Right lung (tissue), 2 donors: ENCODE measurements at regions not wholly inside any gene's neighbourhood (a gene's known extent, or its start where the extent isn't known, plus 50 kb on each side); places are given as distances from the start of the nearest gene placed in this dataset.

Source experiments
- DNase-seq, 2 donors: peaks; one replicate each; pipeline ENCODE4 v3.0.0-alpha.2; 2013

- no peak for DNase-seq
These were observed 68.1 kb downstream of the HTR5A start for GRCh38 chr7:155138204-155138603.

DNA sequence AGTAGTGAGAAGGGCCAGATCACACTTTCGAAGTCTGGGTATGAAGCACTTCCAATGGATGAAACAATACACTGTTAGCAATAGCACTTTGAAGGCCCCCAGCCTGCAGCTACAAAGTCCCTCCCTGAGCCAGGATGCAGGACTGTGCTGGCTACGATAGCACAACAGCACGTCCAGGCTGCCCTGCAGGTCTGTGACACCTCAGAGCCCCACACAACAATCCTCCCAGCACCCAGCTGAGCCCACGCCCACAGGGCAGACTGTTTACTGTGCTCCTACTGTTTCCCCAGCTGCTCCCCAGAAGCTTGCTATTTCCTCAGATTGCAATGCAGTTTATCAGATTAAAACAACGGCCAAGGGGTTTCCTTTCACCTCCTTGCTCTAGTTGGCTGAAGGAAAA lies 71.4 kb downstream of the HTR5A start:
- DNase-seq = no peak

DNA sequence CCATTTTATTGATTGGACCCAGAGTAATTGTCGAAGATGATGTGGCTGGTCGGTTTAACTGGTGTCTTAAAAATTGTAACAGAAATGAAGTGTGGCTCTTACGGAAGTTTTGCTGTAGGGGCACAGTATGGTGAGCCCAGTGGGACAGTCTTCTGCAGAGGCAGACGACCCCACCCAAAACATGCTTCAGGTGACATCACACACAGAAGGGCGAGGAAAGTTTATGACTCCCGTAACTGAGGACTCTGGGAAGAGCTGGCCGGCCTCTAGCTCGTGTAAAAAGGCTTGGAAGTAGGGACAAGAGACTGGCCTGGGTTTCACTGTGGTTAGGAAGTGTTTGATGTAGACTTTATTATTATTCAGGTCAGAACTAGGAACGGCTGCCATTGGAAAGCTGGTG lies 73.3 kb downstream of the HTR5A start:
- no peak for DNase-seq

DNA sequence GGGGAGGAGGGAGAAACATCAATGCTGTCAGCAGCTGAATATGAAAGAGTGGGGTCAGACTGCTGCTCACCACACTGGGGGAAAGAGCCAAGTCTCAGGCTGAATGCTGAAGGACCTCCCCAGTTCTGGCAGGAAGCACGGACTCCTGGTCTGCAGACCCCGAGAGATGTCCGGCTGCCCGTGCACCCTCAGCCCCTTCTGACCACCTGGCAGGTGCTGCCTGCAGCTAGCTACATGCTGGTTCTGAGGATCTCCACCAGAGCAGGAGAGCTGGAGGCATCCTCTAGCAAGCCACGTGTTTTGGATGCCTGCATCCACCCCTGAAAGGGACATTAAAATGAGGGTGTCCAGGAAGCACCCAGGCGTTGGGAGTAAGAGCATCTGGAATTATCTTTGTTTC lies 74.2 kb downstream of the HTR5A start:
- no peak for DNase-seq

- DNase-seq = no peak
These were observed 75.5 kb downstream of the HTR5A start for GRCh38 chr7:155145477-155146255.

DNA sequence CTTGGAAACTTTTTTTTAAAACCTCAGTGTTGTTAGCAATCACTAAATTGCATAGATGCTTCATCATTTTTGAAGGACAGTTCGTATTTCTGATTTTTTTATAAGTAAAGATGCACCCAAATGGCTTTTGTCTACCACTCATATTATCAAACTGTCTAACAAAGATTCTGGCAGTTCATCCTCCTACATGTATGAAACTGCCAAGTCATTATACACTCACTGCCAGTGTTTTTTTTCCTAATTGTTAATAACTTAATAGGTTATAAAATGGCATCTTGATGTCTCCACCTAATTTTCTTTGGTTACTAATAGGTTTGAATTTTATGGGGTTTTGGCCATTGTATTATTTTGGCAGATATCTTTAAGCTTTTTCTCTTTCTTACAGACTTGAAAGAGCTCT lies 77.0 kb downstream of the HTR5A start:
- no peak for DNase-seq

- DNase-seq = no peak
These were observed 77.5 kb downstream of the HTR5A start for GRCh38 chr7:155147624-155148023.

- no peak for DNase-seq
These were observed 83.6 kb downstream of the HTR5A start for GRCh38 chr7:155153676-155154075.

- no peak for DNase-seq
These were observed 84.5 kb downstream of the HTR5A start for GRCh38 chr7:155154586-155154985.

GRCh38 chr7:155161690-155162089 lies 91.6 kb downstream of the HTR5A start:
- no peak for DNase-seq

DNA sequence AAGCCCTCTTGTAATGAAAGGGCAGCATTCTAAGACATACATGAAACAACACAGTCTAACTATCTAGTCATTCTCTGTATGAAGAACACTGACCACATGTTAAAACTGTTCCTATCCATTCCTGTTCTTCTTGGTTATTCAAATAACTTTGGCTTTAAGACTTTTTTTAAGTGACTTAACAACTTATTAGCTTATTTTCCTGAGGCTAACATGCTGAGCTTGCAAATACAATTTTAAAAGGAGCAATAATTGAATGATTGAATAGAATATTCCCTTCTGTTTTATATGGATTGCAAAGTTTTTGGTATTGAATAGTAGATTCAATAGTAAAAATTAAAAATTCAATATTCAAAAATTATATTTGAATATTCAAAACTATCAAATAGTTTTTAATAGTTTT lies 92.3 kb downstream of the HTR5A start:
- DNase-seq = no peak

- no peak for DNase-seq
These were observed 93.6 kb downstream of the HTR5A start for GRCh38 chr7:155163696-155164095.

DNA sequence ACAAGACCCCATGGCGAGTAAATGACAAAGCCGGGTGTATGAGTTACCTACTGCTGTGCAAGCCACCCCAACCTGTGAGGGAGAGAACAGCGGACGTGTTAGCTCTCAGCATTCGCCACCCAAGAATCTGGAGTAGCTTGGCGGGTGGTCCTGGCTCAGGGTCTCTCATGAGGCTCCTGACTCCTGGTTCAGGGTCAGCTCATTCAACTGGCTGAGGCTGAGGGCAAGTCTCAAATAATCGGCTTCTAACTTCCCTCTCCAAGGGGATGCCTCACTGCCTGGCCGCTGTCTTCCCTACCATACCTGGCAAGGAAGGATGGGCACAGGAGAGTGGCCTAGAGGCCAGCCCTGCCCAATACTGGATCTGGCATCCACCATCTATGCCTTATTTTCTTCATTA lies 94.2 kb downstream of the HTR5A start:
- DNase-seq = no peak

DNA sequence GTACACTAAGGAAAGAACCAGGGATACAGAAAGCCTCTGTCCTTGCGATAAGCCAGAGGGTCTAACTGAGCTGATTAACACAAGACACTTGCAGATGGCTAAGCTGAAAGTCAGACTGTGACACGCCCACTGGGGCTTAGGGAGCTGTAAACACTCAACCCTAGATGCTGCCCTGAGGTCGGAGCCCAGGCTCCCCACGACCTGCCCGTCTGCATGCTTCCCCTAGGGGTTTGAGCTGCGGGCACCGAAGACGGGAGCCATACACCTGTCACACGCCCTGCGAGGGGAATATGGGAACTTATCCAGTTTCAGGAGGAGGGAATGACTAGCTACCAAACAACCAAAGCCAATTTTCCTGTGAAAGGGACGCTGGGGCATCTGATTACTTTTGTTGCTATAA lies 96.0 kb downstream of the HTR5A start:
- DNase-seq = no peak

DNA sequence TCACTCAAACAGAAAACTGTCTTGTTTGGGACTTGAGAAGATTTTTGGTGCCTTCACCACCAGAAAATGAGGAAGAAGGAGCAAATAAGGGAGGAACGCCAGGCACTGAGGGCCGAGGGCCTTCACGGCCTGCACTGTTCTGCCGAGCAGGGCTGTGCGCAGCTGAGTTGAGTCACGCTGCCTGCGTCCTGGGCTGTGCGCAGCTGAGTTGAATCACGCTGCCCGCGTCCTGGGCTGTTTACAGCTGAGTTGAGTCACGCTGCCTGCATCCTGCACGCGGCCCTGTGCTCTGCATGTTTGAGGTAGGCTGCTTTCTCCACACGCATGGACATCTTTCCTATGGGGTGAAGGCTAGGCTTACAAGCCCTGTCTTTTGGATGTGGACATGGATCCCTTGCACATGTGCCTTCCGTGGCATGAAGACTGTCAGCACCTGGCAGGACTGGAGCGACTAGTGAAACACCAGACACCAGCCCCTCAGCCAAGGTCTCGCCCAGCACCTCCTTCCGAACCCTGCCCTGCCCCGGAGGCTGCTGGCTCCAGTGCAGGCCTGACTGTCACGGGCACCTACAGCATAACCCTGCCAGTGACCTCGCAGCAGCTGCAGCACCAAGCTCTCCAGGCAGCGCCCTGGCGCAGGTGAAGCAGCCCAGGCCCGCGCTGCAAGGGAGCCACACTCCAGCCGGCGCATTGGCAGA lies 96.7 kb downstream of the HTR5A start:
- no peak for DNase-seq

DNA sequence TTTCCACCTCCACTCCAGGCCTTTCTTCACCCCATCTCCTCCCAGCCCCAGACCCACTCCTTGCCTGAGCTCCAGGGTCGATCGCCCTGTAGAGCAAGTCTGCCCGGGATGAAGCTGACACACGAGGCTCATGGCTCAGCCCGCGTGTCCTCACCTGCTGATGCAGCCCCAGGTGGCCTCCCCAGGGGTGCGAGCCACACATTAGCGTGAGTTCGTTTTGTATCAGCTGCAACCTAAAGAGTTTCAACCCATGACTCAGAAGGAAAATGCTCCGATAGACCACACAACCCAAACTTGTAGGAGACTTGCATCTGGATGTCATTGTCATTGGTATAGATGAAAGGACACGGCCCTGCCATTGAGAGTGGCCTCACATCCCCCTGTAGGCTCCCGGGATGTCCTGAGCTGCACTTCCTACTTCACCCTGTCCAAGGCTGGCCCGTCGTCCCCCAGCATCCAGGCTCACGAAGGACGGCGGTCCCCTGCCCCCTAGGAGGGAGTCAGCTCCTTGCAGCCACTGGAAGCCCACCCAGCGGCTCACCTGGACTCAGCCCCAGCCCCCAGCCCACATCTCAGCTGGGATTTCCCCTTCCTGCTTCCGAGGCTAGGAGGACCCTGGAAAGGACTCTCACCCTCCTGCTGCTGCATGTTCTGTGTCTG lies 97.7 kb downstream of the HTR5A start:
- no peak for DNase-seq

DNA sequence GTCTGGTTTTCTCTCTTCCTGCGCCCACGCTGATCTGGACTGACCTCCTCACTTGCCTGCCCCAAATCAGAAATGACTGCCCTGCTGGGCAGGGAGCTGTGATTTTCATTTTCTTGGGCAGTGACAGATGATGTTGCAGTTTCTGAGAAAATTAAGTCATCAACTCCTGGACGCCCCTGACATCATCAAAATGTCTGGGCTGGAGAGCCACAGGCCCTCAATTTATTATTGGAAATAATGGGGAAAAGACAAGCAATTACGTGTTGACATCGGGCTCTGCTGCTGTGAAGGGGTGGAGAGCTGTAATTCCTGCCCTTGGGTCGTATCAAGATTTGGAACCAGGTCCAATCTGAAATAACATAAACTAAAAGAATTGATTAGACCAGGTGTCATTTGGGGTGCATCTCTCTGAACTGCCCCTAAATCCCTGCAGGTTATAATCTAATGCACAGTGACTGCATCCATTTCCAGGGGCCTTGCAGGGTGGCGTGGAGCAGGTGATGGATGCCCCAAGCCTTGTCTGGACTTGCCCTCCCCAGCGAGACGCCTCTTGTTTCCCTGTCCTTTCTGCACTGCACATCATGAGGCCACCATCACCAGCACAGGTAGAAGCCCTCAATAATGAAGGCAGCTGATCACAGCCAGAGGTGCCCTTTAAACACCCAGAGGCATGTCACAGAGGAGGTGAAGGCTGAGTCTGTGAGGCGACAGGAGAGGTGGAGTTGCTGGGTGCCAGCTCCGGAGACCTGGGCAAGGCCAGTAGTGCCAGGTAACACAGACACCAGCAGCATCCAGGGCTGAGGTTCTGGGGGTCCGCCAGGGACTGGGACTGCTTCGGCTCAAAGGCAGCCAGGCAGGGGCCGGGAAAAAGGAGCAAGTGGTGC lies 98.7 kb downstream of the HTR5A start:
- DNase-seq = no peak

DNA sequence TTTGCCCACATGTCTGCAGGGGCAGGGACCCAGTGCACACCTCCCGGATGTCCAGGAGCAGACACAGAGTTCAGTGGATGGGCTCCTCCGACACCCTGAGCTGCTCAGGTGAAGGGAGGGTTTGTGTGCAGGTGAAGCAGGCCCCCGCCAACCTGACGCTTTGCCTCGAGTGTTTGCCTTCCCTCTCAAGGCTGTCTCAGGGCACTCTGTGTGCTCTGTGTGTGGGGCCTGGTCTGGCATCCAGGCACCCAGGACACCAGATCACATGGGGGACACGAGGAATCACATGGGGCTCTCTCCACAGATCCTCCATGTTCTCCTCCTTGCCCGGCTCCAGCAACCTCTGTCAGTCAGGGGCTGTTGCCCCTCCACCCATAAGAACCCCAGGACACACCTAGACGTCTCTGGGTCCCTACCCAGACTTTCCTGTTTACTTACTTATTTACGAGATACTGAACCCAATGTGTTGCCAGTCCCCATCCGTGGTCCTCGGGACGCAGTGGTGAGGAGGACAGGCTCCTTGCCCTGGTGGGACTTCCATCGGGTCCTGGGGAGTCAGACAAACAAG lies 99.5 kb downstream of the HTR5A start:
- no peak for DNase-seq

DNA sequence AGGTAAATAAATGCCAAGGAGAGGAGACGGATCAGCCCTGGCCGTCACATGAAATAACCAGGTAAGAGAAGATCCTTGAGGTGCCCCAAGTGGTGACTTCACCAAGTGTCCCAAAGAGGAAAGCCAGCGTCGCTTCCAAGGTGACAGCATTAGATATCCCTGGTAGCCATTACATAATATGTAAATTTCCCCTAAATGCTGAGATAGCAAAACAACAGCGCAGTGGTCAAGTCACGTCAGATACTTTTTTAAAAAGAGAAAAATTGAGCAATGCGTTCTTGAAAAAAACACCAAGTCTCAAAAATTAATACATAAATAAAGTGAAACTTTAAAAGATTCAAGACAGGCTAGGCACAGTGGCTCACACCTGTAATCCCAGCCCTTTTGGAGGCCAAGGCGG lies 100.2 kb downstream of the HTR5A start:
- DNase-seq = no peak

GRCh38 chr7:155172141-155172540 lies 102.0 kb downstream of the HTR5A start:
- DNase-seq = no peak

DNA sequence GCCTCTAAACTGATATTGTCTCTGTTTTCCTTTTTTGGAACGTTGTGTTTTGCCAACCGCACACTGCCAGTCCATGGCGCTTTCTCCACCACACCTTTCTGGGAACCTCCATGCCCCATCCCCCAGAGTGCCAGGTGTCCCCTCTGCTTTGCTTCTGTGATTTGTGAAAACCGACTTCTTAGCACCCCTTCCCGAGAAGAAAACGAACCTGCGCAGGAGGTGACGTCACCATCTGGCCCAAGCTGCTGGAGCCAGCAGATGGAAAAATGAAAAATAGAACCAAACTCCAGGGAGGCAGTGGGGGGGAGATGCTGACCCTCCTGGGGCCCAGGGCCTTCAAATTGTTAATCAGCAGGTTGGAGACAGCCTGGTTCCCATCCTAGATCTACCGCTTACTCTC lies 103.8 kb downstream of the HTR5A start:
- no peak for DNase-seq

GRCh38 chr7:155178096-155178495 lies 108.0 kb downstream of the HTR5A start:
- DNase-seq = no peak
